GM21390 (cell line): ENCODE measurements at regions not wholly inside any gene's neighbourhood (a gene's known extent, or its start where the extent isn't known, plus 50 kb on each side); places are given as distances from the start of the nearest gene placed in this dataset.

Experiments used
- ATAC-seq: cut with Tn5 transposase; IDR thresholded peaks from one replicate; pipeline ENCODE4 v1.9.1; 2021; ENCODE audit not compliant: unreplicated experiment

DNA sequence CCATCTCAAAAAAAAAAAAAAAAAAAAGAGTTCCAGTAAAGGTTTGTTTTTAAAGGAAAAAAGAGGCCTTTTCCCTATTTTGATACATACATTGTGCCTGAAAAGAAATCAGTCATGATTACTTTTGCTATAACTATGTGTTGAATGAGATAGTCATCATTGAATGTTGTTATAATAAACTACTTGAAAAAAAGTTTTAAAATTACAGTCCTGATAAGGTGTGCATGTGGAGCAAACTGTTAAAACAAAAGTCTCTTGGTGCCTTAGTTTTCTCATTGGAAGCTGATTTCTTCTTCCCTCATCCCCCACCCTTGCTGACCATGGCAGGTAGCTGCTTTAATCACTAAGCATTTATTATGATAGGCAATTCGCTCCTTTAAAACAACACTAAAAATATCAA, 172.3 kb upstream of the TBCA start:
- no peak for ATAC-seq

DNA sequence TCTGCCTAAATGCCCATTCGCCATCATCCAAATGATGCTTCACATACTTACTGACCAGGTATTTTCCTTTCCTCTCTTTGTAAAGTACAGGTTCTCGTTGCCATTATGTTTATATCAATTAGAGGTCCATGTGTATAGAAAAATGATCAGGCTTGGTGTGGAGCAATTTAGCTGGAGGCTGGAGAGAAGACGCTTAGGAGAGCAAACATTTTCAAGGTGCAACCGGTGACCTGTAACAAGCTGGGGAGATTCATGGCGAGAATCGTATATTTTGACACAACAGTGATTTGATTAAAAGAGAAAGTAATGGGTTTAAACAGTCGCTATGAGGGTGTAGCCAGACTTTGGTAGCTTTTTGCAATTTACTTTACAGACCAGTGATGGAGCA, 170.9 kb upstream of the TBCA start:
- ATAC-seq: no peak

GRCh38 chr5:77946381-77947040, 170.4 kb upstream of the TBCA start:
- no peak for ATAC-seq

GRCh38 chr5:77945874-77946273, 169.7 kb upstream of the TBCA start:
- no peak for ATAC-seq

DNA sequence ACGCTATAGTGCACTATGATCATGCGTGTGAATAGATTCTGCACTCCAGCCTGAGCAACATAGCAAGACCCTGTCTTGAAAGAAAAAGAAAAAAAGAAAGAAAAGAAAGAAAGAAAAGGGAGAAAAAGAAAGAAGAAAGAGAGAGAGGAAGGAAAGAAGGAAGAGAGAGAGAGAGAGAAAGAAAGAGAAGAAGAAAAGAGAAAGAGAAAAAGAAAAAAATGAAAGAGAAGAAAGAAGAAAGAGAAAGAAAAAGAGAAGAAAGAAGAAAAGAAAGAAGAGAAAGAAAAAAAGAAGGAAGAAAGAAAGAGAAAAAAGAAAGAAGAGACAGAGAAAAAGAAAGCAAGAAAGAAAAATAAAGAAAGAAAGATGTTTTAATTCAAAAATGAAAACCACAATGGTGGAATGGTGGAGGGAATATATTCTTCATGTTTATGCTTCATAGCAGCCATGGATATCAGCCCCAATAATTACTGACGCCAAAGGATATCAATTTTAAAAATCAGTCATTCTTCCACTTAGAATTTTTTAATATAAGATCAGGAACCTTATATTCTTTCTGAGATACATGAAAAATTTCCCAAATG, 168.7 kb upstream of the TBCA start:
- no peak for ATAC-seq

DNA sequence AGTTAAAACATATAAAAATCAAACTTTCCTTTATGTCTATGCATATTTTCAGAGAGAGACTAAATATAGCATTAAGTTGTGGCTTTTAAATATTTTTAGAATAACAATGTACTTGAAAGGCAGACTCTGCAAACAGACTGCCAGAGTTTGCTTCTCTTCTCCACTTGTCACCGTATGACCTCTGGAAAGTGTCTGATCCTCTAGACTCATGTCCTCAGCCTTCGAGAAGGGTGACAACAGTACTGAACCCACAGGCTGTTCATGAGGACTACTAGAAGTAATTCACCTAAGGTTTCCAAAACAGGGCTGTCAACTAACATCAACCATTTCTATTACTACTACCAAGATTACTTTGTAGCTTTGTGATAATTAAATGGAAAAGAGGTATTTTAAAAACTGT, 167.7 kb upstream of the TBCA start:
- no peak for ATAC-seq

DNA sequence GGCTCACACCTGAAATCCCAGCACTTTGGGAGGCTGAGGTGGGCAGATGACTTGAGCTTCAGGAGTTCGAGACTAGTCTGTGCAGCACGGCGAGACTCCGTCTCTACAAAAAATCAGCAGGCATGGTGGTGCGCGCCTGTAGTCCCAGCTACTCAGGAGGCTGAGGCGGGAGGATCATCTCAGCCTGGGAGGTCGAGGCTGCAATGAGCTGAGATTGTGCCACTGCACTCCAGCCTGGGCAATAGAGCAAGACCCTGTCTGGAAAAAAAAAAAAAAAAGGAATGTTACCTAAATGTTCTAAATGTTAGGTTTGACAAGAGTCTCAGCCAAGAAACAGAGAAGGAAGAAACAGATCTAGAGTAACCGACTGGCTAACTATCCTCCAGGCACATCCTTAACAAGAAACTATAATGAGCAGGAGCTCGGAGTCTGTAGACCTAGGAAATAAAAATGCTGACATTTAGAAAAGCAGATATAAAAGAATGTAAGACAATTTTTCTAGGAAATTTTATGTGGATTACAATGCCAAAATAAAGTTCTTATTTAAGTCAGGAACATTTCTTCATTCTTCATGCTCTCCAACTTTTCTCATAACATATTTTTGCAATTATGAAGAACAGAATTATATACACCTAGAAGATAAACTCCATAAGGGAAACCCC, 166.6 kb upstream of the TBCA start:
- no peak for ATAC-seq

DNA sequence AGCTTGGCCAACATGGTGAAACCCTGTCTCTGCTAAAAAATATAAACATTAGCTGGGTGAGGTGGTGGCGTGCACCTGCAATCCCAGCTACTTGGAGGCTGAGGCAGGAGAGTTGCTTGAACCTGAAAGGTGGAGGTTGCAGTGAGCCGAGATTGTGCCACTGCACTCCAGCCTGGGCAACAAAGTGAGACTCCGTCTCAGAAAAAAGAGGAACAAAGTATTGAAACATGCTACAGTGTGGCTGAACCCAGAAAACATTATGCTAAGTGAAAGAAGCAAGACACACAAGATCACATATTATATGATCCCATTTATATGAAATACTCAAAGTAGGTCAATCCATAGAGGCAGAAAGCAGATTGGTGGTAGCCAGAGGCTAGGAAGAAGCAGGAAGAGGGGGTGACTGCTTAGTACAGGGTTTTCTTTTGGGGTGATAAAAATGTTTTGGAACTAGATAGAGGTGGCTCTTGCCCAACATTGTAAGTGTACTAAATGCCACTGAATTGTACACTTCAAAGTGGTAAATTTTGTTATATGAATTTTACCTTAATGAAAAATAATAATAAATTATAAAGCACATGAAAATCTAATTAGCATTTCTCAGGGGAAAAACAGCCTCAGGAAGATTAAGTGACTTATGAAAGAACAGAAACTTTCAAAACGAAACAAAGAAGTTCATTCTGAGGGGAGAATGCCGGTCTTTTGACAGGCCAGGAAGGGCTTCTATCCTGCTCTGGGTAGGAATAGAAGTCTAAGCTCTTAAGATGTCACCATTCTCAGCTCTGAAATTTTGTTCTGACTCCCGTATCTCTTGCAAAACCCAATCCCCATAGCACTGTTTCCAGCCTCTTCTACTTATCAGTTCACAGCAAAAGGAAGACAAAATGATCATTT, 161.1 kb upstream of the TBCA start:
- ATAC-seq: peak; percentile 81

GRCh38 chr5:77936365-77936693, 160.2 kb upstream of the TBCA start:
- ATAC-seq: peak; percentile 32

GRCh38 chr5:77935506-77936364, 159.6 kb upstream of the TBCA start:
- ATAC-seq: peak; percentile 61

DNA sequence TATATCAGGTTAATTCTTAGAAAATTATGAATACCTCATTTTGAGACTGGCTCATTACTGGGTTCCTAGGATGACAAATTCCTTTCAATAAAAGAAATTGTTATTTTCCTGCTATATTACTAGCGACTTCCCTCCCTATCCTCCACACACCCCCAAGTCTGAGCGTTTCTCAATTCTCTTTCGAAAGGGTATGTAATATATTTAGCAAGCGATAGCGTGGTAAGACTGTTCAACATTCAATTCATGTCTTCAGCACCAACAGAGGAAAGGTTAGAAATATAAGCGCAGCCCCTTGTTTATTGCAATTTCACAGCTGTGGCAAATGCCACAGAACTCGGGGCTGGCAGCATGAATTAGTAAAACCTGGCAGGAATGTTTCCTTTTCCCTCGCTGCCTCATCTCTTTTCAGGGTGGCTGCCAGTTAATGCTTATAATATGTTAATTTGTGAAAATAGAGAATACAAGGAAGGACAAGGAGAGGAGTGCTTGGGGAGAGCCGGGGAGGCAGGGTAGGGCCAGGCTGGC, 152.7 kb upstream of the TBCA start:
- no peak for ATAC-seq

GRCh38 chr5:77926337-77926736, 150.2 kb upstream of the TBCA start:
- no peak for ATAC-seq

DNA sequence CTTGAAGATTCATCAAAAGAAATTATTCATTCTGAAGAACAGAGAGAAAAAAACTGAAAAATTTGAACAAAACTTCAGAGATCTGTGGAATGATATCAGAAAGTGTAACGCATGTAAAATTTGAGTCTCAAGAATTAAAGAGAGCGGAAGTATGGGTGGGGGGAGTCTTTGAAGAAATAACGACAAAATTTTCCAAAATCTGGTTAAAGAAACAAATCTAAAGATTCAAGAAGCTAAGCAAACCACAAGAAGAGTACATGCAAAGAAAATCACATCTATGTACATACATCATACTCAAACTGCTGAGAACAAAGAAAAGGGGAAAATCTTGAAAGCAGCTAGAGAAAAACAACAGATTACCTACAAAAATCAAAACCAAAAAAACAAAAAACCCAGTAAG, 149.4 kb upstream of the TBCA start:
- ATAC-seq: no peak

GRCh38 chr5:77924081-77924480, 147.9 kb upstream of the TBCA start:
- no peak for ATAC-seq

- no peak for ATAC-seq
Measured at GRCh38 chr5:77923666-77924065, 147.5 kb upstream of the TBCA start.

GRCh38 chr5:77921094-77921768, 145.1 kb upstream of the TBCA start:
- no peak for ATAC-seq

DNA sequence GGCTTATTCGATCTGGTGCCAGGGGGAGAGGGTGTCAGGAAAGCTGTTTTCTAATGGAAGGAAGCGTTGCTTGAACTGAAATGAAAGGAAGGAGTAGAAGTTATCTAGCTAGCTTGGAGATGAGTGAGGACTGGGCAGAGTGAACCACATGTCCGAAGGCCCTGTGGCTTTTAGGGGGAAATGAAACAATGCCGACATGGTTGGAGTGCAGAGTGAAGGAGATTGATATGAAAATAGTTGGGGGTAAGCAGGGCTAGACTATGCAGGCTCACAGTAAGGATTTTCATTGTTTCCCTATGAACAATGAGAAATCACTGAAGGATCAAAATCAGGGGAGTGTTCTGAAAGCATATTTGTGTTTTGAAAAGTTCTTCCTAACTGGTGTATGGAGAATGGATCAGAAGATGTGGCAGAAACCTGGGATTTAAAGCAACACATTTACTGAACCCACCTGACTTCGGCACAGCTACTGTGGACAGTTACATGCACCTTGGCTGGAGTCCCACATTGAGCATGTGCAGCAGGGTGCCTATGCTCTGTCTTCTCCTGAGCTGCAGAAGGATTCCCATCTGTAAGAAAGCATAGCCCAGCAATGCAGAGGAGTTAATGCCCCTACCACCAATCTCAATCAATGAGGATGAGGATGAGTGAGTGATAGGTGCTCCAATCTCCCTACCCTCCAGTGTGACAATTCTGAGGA, 144.4 kb upstream of the TBCA start:
- ATAC-seq: no peak

DNA sequence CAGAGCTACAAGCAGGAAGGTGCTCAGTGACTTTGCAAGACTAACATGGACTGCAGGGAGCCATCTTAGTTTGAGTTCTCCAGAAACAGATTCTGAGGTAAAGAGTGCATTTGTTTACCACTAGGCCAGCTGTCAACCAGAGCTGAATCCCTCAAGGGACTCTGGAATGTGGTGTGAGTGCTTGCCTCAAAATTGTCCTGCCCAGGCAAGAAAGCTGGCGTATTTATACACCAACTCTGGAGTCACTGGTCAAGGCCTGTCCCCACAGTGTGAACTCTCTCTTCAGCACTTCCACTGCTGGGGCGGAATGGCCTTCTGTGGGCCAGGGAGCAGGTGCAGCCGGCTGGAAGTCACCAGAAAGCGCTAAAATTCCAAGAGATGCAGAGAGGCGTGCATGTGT, 139.2 kb upstream of the TBCA start:
- ATAC-seq: no peak

DNA sequence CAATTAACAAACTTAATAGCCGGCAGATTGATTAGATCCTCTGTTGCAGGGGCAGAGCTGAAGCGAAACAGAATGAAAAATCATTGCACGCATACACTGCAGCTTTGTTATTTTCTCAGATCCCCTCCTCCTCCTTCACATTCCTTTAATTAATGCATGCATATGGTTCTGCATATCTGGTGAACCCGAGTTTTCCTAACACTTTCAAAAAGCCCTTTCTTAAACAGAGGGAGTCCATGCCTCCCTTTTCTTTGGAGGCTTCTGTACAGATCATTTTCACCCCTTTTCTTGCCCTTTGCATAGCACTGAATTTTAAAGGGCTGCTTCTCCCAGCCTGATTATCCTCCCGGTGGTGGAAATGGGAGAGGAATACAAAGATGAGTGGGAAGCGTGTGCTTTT, 136.6 kb upstream of the TBCA start:
- no peak for ATAC-seq
